ENCODE measurements at regions not wholly inside any gene's neighbourhood (a gene's known extent, or its start where the extent isn't known, plus 50 kb on each side); places are given as distances from the start of the nearest gene placed in this dataset.
"Not testable (repeated sequence)": the region's sequence is repeated elsewhere in the genome, so short reads cannot be mapped to it uniquely, and the experiment has no call there.

DNA sequence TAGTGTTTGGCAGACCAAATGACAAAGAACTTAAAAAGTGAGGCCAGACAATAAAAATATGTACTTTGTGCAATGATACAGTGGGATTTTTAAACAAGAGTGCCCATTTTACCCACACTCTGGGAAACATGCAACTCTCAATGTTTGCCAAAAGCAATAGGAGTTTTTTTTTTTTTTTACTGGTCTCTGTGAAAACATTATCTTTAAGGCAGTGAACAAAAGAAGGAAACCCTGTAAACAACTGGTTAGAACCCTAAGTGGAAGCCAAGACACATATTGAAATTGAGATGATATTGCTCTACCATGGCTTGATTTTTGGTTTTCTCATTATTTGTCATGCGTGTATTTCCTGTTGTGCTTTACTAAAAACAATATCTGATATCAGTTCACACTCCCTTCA is 67.2 kb upstream of the PPP3CA start:
- no peak overlapping the region for H3K4me3 ChIP-seq
- intact Hi-C loops (cut with DNase I, micrococcal nuclease): no loop called here
- H3K4me1 ChIP-seq (ENCODE audit: low read depth): peaks cover 13% of the 10 kb centered on the region
- H3K9me3 ChIP-seq: no peaks in the 10 kb centered on the region
- no peaks in the 10 kb centered on the region for H3K36me3 ChIP-seq (ENCODE audit: low read depth)
- DNase-seq (no peak), ATAC-seq (no peak)
- TF ChIP-seq, protein P1, sequence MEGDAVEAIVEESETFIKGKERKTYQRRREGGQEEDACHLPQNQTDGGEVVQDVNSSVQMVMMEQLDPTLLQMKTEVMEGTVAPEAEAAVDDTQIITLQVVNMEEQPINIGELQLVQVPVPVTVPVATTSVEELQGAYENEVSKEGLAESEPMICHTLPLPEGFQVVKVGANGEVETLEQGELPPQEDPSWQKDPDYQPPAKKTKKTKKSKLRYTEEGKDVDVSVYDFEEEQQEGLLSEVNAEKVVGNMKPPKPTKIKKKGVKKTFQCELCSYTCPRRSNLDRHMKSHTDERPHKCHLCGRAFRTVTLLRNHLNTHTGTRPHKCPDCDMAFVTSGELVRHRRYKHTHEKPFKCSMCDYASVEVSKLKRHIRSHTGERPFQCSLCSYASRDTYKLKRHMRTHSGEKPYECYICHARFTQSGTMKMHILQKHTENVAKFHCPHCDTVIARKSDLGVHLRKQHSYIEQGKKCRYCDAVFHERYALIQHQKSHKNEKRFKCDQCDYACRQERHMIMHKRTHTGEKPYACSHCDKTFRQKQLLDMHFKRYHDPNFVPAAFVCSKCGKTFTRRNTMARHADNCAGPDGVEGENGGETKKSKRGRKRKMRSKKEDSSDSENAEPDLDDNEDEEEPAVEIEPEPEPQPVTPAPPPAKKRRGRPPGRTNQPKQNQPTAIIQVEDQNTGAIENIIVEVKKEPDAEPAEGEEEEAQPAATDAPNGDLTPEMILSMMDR (IDR thresholded peaks at IDR 0.05): no peak

DNA sequence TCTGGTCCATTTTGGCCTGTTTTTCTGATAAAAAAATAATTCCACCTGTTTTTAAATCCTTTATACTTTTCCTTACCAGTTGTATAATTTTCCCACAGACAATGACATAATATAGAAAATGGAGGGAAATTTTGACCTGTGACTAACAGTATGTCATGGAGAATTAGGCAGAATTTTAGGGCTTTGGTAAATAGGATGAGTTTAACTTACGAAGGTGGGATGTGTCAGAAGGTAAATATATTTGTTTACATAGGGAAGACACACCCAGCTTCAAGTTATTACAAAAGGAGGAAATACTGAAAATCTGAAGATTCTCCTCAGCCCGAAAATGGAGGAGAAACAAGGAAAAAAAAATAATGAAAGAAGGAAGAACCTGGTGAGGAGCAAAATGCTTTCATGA is 64.6 kb upstream of the PPP3CA start:
- H3K4me1 ChIP-seq (ENCODE audit: low read depth): no peaks in the 10 kb centered on the region
- intact Hi-C loops (cut with DNase I, micrococcal nuclease): no loop called here
- no peak for ATAC-seq

DNA sequence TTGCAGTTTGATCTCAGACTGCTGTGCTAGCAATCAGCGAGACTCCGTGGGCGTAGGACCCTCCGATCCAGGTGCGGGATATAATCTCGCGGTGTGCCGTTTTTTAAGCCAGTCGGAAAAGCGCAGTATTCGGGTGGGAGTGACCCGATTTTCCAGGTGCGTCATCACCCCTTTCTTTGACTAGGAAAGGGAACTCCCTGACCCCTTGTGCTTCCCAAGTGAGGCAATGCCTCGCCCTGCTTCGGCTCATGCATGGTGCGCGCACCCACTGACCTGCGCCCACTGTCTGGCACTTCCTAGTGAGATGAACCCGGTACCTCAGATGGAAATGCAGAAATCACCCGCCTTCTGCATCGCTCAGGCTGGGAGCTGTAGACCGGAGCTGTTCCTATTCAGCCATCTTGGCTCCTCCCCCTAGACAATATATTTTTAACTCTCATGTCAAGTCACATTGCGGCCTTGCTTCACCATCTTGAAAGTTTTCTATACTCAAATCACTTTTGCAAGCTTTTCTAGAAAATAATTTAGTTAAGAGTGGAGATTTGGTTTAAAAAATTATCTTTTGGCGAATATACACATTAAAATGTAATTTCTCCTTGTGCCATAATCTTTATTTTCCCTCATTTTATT is 64.1 kb upstream of the PPP3CA start:
- H3K36me3 ChIP-seq (ENCODE audit: low read depth); ATAC-seq; H3K4me3 ChIP-seq; intact Hi-C loops (cut with DNase I, micrococcal nuclease); H3K9me3 ChIP-seq; H3K4me1 ChIP-seq (ENCODE audit: low read depth): not testable (repeated sequence)
- DNase-seq: peak in 1 of 3 donors; percentile 26

More for the DNA sequence above, 64.6 kb upstream of the PPP3CA start:
- H3K4me3 ChIP-seq: no peak overlapping the region
- TF ChIP-seq, protein P1 (IDR thresholded peaks at IDR 0.05): no peak
- no peaks in the 10 kb centered on the region for H3K36me3 ChIP-seq (ENCODE audit: low read depth)
- H3K9me3 ChIP-seq: no peaks in the 10 kb centered on the region
- no peak for DNase-seq

DNA sequence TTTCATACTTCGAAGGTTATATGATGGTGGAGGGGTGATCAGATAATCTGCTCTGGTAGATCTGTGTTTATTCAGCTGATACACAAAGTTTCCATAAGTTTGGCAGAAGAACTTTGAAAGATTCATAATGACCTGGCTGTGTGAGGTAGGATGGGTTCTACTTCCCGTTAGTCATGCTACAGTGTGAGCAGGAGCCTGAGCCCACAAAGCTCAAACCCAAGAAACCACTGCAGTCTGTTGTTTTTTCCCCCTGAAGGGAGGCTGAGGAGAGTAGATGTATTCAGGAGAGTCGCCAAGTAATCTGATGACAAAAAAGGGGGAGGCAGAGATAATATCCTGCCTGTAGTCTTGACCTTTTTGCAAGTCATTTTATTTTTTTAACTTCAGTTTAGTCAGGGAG is 52.8 kb upstream of the PPP3CA start:
- TF ChIP-seq, protein P1 (IDR thresholded peaks at IDR 0.05): no peak
- Histone ChIP-seq H3K4me1 (ENCODE audit: low read depth) (no peaks in the 10 kb centered on the region), H3K9me3 (no peaks in the 10 kb centered on the region), H3K36me3 (ENCODE audit: low read depth) (no peaks in the 10 kb centered on the region), H3K4me3 (no peak overlapping the region)
- intact Hi-C loops (cut with DNase I, micrococcal nuclease): no loop called here
- ATAC-seq (no peak), DNase-seq (no peak)

DNA sequence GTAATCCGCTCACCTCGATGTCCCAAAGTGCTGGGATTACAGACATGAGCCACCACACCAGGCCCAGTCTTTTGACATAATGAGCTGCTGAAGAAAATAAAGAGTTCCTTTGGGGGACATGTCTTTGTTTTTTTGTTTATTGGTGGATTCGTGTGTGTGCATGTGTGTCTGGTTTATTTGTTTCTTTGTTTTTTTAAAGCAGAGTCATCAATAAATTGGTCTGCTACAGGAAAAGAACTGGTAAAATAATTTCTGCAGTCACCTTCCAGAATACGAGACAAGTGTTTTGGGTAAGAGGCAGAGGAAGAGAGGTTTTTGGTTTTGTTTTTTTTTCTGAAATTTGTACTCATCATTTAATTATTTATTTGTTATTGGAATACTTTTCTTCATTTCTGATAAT is 51.5 kb upstream of the PPP3CA start:
- Histone ChIP-seq H3K4me1 (ENCODE audit: low read depth) (no peaks in the 10 kb centered on the region), H3K36me3 (ENCODE audit: low read depth) (no peaks in the 10 kb centered on the region), H3K4me3 (no peak overlapping the region), H3K9me3 (no peaks in the 10 kb centered on the region)
- TF ChIP-seq, protein P1 (IDR thresholded peaks at IDR 0.05): no peak
- no peak for ATAC-seq
- intact Hi-C loops (cut with DNase I, micrococcal nuclease): no loop called here
- DNase-seq: no peak

All from mucosa of descending colon (tissue), 3 donors.